ENCODE measurements at regions not wholly inside any gene's neighbourhood (a gene's known extent, or its start where the extent isn't known, plus 50 kb on each side); places are given as distances from the start of the nearest gene placed in this dataset.
A peak's percentile ranks its signal among the peaks of the same experiment; 100 is the strongest.

GRCh38 chr3:16728770-16729745 lies 123.8 kb upstream of the DAZL start:
- peaks cover 0 to 5% (median 0%) of the 10 kb centered on the region in 3 donors for H3K4me1 ChIP-seq (ENCODE audit: control insufficient read depth in 3 of 3, insufficient read depth in 3 of 3, low read length in 3 of 3)
- H3K9me3 ChIP-seq (ENCODE audit: control insufficient read depth in 3 of 3, low read length in 3 of 3) = peaks cover 0 to 4% (median 0%) of the 10 kb centered on the region in 3 donors
- H3K36me3 ChIP-seq (ENCODE audit: control insufficient read depth in 3 of 3, insufficient read depth in 3 of 3, low read length in 3 of 3) = no peaks in the 10 kb centered on the region
- no peaks in the 10 kb centered on the region for H3K27me3 ChIP-seq (ENCODE audit: control insufficient read depth in 3 of 3, insufficient read depth in 3 of 3, low read length in 3 of 3)
- H3K9ac ChIP-seq (ENCODE audit: low read depth in 1 of 3, low read length in 3 of 3) = no peak overlapping the region
- H3K27ac ChIP-seq (ENCODE audit: low read depth, low read length) = no peak overlapping the region
- no peak overlapping the region for H3K4me3 ChIP-seq (ENCODE audit: low read length in 3 of 3)

GRCh38 chr3:16738451-16738850 lies 133.2 kb upstream of the DAZL start:
- H3K4me3 ChIP-seq (ENCODE audit: low read length in 3 of 3) = no peak overlapping the region
- H3K27ac ChIP-seq (ENCODE audit: low read depth, low read length) = no peak overlapping the region
- H3K4me1 ChIP-seq (ENCODE audit: control insufficient read depth in 3 of 3, insufficient read depth in 3 of 3, low read length in 3 of 3) = peaks cover 6 to 11% (median 9%) of the 10 kb centered on the region in 3 donors
- H3K9me3 ChIP-seq (ENCODE audit: control insufficient read depth in 3 of 3, low read length in 3 of 3) = no peaks in the 10 kb centered on the region
- no peak overlapping the region for H3K9ac ChIP-seq (ENCODE audit: low read depth in 1 of 3, low read length in 3 of 3)
- H3K36me3 ChIP-seq (ENCODE audit: control insufficient read depth in 3 of 3, insufficient read depth in 3 of 3, low read length in 3 of 3) = no peaks in the 10 kb centered on the region
- H3K27me3 ChIP-seq (ENCODE audit: control insufficient read depth in 3 of 3, insufficient read depth in 3 of 3, low read length in 3 of 3) = no peaks in the 10 kb centered on the region

GRCh38 chr3:16739541-16740105 lies 134.4 kb upstream of the DAZL start:
- H3K9ac ChIP-seq (ENCODE audit: low read depth in 1 of 3, low read length in 3 of 3) = no peak overlapping the region

GRCh38 chr3:16740515-16740914 lies 135.3 kb upstream of the DAZL start:
- Histone ChIP-seq H3K27ac (ENCODE audit: low read depth, low read length) (no peak overlapping the region), H3K4me3 (ENCODE audit: low read length in 3 of 3) (no peak overlapping the region), H3K27me3 (ENCODE audit: control insufficient read depth in 3 of 3, insufficient read depth in 3 of 3, low read length in 3 of 3) (no peaks in the 10 kb centered on the region), H3K36me3 (ENCODE audit: control insufficient read depth in 3 of 3, insufficient read depth in 3 of 3, low read length in 3 of 3) (no peaks in the 10 kb centered on the region), H3K9ac (ENCODE audit: low read depth in 1 of 3, low read length in 3 of 3) (no peak overlapping the region), H3K4me1 (ENCODE audit: control insufficient read depth in 3 of 3, insufficient read depth in 3 of 3, low read length in 3 of 3) (peaks cover 6 to 11% (median 9%) of the 10 kb centered on the region in 3 donors), H3K9me3 (ENCODE audit: control insufficient read depth in 3 of 3, low read length in 3 of 3) (no peaks in the 10 kb centered on the region)

More at GRCh38 chr3:16739541-16740105, 134.4 kb upstream of the DAZL start:
- Histone ChIP-seq H3K4me3 (ENCODE audit: low read length in 3 of 3) (no peak overlapping the region), H3K4me1 (ENCODE audit: control insufficient read depth in 3 of 3, insufficient read depth in 3 of 3, low read length in 3 of 3) (peaks cover 6 to 11% (median 9%) of the 10 kb centered on the region in 3 donors), H3K27me3 (ENCODE audit: control insufficient read depth in 3 of 3, insufficient read depth in 3 of 3, low read length in 3 of 3) (no peaks in the 10 kb centered on the region), H3K9me3 (ENCODE audit: control insufficient read depth in 3 of 3, low read length in 3 of 3) (no peaks in the 10 kb centered on the region), H3K36me3 (ENCODE audit: control insufficient read depth in 3 of 3, insufficient read depth in 3 of 3, low read length in 3 of 3) (no peaks in the 10 kb centered on the region), H3K27ac (ENCODE audit: low read depth, low read length) (no peak overlapping the region)

- H3K27ac ChIP-seq (ENCODE audit: low read depth, low read length) = peak overlapping the region; percentile 72
Measured at GRCh38 chr3:16741103-16741758, 136.0 kb upstream of the DAZL start.

GRCh38 chr3:16741890-16742289 lies 136.7 kb upstream of the DAZL start:
- no peaks in the 10 kb centered on the region for H3K36me3 ChIP-seq (ENCODE audit: control insufficient read depth in 3 of 3, insufficient read depth in 3 of 3, low read length in 3 of 3)
- peak overlapping the region; percentile 72 for H3K27ac ChIP-seq (ENCODE audit: low read depth, low read length)
- no peaks in the 10 kb centered on the region for H3K27me3 ChIP-seq (ENCODE audit: control insufficient read depth in 3 of 3, insufficient read depth in 3 of 3, low read length in 3 of 3)
- H3K4me1 ChIP-seq (ENCODE audit: control insufficient read depth in 3 of 3, insufficient read depth in 3 of 3, low read length in 3 of 3) = peaks cover 6 to 11% (median 9%) of the 10 kb centered on the region in 3 donors
- no peak overlapping the region for H3K4me3 ChIP-seq (ENCODE audit: low read length in 3 of 3)
- H3K9ac ChIP-seq (ENCODE audit: low read depth in 1 of 3, low read length in 3 of 3) = no peak overlapping the region
- no peaks in the 10 kb centered on the region for H3K9me3 ChIP-seq (ENCODE audit: control insufficient read depth in 3 of 3, low read length in 3 of 3)

More at GRCh38 chr3:16741103-16741758, 136.0 kb upstream of the DAZL start:
- Histone ChIP-seq H3K27me3 (ENCODE audit: control insufficient read depth in 3 of 3, insufficient read depth in 3 of 3, low read length in 3 of 3) (no peaks in the 10 kb centered on the region), H3K36me3 (ENCODE audit: control insufficient read depth in 3 of 3, insufficient read depth in 3 of 3, low read length in 3 of 3) (no peaks in the 10 kb centered on the region), H3K4me1 (ENCODE audit: control insufficient read depth in 3 of 3, insufficient read depth in 3 of 3, low read length in 3 of 3) (peaks cover 6 to 11% (median 9%) of the 10 kb centered on the region in 3 donors), H3K4me3 (ENCODE audit: low read length in 3 of 3) (peak overlapping the region in 1 of 3 donors; percentile 27), H3K9ac (ENCODE audit: low read depth in 1 of 3, low read length in 3 of 3) (no peak overlapping the region), H3K9me3 (ENCODE audit: control insufficient read depth in 3 of 3, low read length in 3 of 3) (no peaks in the 10 kb centered on the region)

- Histone ChIP-seq H3K27ac (ENCODE audit: low read depth, low read length) (no peak overlapping the region), H3K9me3 (ENCODE audit: control insufficient read depth in 3 of 3, low read length in 3 of 3) (no peaks in the 10 kb centered on the region), H3K4me1 (ENCODE audit: control insufficient read depth in 3 of 3, insufficient read depth in 3 of 3, low read length in 3 of 3) (peaks cover 6 to 11% (median 9%) of the 10 kb centered on the region in 3 donors), H3K36me3 (ENCODE audit: control insufficient read depth in 3 of 3, insufficient read depth in 3 of 3, low read length in 3 of 3) (no peaks in the 10 kb centered on the region), H3K27me3 (ENCODE audit: control insufficient read depth in 3 of 3, insufficient read depth in 3 of 3, low read length in 3 of 3) (no peaks in the 10 kb centered on the region), H3K9ac (ENCODE audit: low read depth in 1 of 3, low read length in 3 of 3) (no peak overlapping the region), H3K4me3 (ENCODE audit: low read length in 3 of 3) (no peak overlapping the region)
Measured at GRCh38 chr3:16743276-16743675, 138.1 kb upstream of the DAZL start.

GRCh38 chr3:16759227-16759903 lies 125.4 kb upstream of the PLCL2 start:
- no peak overlapping the region for H3K4me3 ChIP-seq (ENCODE audit: low read length in 3 of 3)
- no peaks in the 10 kb centered on the region for H3K4me1 ChIP-seq (ENCODE audit: control insufficient read depth in 3 of 3, insufficient read depth in 3 of 3, low read length in 3 of 3)
- H3K27ac ChIP-seq (ENCODE audit: low read depth, low read length) = no peak overlapping the region
- H3K36me3 ChIP-seq (ENCODE audit: control insufficient read depth in 3 of 3, insufficient read depth in 3 of 3, low read length in 3 of 3) = no peaks in the 10 kb centered on the region
- no peaks in the 10 kb centered on the region for H3K9me3 ChIP-seq (ENCODE audit: control insufficient read depth in 3 of 3, low read length in 3 of 3)
- no peaks in the 10 kb centered on the region for H3K27me3 ChIP-seq (ENCODE audit: control insufficient read depth in 3 of 3, insufficient read depth in 3 of 3, low read length in 3 of 3)
- no peak overlapping the region for H3K9ac ChIP-seq (ENCODE audit: low read depth in 1 of 3, low read length in 3 of 3)

GRCh38 chr3:16761571-16761970 lies 123.2 kb upstream of the PLCL2 start:
- no peaks in the 10 kb centered on the region for H3K27me3 ChIP-seq (ENCODE audit: control insufficient read depth in 3 of 3, insufficient read depth in 3 of 3, low read length in 3 of 3)
- no peak overlapping the region for H3K27ac ChIP-seq (ENCODE audit: low read depth, low read length)
- H3K36me3 ChIP-seq (ENCODE audit: control insufficient read depth in 3 of 3, insufficient read depth in 3 of 3, low read length in 3 of 3) = no peaks in the 10 kb centered on the region
- no peak overlapping the region for H3K9ac ChIP-seq (ENCODE audit: low read depth in 1 of 3, low read length in 3 of 3)
- H3K9me3 ChIP-seq (ENCODE audit: control insufficient read depth in 3 of 3, low read length in 3 of 3) = no peaks in the 10 kb centered on the region
- no peak overlapping the region for H3K4me3 ChIP-seq (ENCODE audit: low read length in 3 of 3)
- no peaks in the 10 kb centered on the region for H3K4me1 ChIP-seq (ENCODE audit: control insufficient read depth in 3 of 3, insufficient read depth in 3 of 3, low read length in 3 of 3)
